GM18861 (cell line): ENCODE measurements at regions not wholly inside any gene's neighbourhood (a gene's known extent, or its start where the extent isn't known, plus 50 kb on each side); places are given as distances from the start of the nearest gene placed in this dataset.
"Not testable (repeated sequence)": the region's sequence is repeated elsewhere in the genome, so short reads cannot be mapped to it uniquely, and the experiment has no call there.

Source experiments
- ATAC-seq: cut with Tn5 transposase; IDR thresholded peaks from one replicate; pipeline ENCODE4 v1.9.1; 2021; ENCODE audit not compliant: unreplicated experiment

DNA sequence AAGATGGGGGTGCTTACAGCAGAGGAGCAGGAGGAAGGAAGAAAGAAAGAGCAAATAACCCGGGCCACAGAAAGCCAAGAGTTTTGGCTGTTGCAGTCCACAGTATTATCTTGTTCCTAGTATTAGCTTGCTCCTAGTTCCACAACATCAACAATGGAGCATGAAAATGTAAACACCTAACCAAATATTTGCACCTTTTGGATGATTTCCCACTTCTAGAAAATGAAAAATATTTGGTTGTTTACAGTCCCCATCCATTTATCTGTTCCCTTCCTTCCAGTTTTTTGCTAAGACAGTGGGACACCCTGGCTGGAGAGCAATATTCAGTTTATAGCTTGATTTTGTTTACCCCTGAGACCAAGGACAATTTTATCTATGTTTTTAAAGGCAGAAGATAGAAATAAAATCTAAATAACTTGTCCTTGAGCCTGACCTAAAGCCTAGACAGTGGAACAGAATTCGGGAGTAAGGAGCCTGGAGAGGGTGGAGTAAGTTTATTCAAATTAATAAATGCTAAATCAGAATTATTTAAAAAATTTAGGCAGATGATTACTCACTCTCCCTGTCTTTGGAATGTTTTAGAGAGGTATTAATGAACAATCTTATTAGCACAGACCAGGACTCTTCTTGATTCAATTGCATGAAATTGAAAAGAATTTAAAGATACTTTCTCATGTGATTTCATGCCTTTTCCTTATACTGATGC, 51.6 kb downstream of the RESF1 start:
- ATAC-seq: no peak

- ATAC-seq: no peak
Measured at GRCh38 chr12:32012249-32012785, 53.1 kb downstream of the RESF1 start.

DNA sequence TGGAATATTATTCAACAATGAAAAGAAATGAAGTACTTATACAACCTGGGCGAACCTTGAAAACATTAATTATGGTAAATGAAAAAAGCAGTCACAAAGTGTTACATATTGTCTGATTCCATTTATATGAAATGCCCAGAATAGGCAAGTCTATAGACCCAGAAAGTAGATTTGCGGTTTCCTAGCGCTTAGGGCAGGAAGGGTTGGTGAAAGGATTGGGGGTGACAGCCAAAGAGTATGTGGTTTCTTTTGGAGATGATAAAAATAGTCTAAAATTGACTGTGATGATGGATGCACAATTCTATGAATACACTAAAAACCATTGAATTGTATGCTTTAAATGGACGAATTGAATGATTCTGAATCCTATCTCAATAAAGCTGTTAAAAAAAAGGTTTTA, 55.8 kb downstream of the RESF1 start:
- no peak for ATAC-seq

- ATAC-seq: no peak
Measured at GRCh38 chr12:32016680-32017482, 57.7 kb downstream of the RESF1 start.

DNA sequence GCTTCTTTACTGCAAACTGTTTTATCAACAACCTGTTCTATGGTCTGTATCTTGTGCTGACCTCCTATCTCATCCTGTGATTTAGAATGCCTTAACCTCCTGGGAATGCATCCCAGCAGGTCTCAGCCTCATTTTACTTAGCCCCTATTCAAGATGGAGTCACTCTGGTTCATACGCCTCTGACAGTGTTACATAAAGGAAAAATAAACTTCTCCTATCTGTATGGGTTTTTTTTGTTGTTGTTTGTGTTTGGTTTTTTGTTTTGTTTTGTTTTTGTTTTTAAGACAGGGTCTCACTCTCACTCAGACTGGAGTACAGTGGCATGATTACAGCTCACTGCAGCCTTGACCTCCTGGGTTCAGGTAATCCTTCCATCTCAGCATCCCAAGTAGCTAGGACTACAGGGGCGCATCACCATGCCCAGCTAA, 62.1 kb downstream of the RESF1 start:
- no peak for ATAC-seq

GRCh38 chr12:32022387-32022786, 63.2 kb downstream of the RESF1 start:
- ATAC-seq: not testable (repeated sequence)

- ATAC-seq: not testable (repeated sequence)
Measured at GRCh38 chr12:32023861-32024260, 64.6 kb downstream of the RESF1 start.

- ATAC-seq: no peak
Measured at GRCh38 chr12:32024884-32025592, 65.8 kb downstream of the RESF1 start.

DNA sequence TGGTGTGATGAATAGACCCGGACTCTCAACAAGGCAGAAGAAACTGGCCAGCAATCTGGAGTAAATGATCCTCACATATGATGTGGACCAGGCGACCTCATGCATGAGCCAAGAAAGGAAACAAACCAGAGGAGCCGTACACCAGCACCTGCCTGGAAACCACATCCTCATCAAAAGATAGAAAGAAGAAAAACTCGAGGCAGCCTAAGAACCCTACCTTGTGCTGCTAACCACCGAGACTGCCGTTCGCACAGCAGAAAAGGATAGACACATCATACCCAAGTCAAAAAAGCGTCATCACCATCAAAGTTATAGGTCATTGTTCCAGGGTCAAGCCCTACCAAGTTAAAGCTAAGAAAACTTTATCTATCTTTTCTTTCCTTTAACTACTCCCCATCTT, 66.7 kb downstream of the RESF1 start:
- ATAC-seq: peak; percentile 60

DNA sequence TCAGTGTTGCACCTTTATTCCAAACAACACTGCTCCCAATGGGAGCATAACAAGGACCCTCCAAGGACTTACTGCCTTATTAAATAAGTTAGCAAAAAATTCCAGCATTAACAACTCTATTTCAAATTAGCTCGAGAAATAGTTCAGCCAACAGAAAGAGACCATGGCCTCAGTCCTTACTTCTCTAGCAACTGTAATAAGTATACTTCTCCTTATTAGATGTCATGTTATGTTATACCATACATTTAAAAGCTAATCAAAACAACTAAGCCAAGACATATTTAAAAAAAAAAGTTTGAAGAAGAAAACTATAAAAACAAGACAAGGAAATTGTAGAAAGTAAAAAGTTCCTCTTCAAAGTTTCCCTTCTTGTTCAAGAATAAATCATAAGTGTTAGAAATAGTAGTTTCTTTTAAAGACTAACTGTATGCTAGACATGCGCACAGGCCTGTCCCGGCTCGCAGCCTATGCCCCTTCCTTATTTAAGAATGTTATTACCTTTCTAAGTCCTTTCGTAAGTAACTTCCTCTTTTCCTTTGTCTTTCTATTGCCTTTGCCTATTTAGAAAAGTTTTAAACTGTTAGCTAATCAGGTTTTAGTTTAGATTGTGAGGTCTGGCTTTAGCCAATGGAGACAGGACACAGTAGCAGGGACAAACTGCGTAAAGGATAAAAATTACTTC, 68.6 kb downstream of the RESF1 start:
- no peak for ATAC-seq

DNA sequence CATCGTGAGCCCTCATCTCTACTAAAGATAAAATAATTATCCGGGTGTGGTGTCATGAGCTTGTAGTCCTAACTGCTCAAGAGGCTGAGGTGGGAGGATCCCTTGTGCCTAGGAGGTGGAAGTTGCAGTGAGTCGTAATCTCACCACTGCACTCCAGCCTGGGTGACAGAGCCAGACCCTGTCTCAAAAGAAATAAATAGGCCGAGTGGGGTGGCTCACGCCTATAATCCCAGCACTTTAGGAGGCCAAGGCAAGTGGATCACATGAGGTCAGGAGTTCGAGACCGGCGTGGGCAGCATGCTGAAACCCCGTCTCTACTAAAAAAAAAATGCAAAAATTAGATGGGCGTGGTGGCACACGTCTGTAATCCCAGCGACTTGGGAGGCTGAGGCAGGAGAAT, 70.9 kb downstream of the RESF1 start:
- ATAC-seq: no peak

DNA sequence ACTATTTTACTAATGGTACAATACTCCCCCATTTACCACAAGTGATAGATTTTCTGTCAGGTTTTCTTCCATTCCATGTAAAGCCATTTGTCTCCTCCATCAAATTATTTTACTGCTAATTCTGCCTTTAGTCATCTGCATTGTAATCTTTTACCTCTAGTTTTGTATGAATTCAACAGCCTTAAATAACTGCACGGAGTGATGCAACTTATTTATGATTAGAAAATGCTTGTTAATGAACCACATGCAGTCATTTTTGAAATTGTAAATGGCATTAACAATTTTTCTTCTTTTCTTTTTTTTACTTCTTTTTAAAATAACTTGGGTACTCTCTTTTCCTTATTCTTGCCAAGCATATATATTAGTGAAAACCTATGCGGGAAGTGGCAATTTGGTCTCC, 71.5 kb downstream of the RESF1 start:
- ATAC-seq: no peak

DNA sequence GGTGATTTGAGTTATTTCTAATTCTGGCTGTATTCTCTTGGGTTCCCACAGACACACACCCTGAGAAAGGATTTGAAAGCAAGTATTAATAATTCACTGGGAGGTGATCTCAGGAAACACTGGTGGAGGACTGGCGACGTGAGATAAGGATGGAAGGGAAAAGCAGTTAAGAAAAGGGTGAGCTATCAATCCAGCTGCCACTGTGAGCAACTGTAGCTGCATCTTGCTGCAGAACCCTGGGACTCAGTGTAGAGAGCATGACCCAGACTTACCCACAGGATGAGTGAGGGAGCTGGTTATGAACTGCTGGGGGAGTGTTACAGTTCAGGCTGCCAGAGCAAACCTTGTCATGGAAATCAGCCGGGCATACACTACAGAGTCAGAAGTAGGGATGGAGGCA, 71.9 kb downstream of the RESF1 start:
- no peak for ATAC-seq

DNA sequence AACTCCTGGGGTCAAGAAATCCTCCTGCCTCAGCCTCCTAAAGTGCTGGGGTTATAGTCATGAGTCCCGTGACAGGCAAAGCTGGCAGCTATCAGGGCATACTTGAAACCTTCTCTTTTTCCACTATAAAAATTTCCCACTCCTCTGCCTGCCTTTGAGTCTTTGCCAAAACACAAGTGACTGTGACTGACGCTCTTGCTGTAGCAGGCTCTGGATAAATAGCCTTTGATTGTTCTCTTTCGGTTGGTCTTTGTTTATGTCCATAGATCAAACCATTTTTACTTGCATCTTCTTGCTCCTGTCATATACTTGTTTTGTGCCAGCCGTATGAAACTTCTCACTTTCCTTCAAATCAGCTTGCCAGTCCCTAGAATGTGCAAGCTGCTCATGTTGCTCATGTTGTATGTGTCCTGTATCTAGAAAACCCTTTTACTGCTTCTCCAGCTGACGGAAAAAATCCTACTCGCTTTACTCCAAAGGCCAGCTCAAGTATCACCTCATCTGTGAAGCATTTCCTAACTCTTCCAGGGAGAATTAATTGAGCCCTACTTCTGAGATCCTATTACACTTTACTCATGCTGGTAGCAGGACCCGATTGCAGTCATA, 73.1 kb downstream of the RESF1 start:
- ATAC-seq: no peak

DNA sequence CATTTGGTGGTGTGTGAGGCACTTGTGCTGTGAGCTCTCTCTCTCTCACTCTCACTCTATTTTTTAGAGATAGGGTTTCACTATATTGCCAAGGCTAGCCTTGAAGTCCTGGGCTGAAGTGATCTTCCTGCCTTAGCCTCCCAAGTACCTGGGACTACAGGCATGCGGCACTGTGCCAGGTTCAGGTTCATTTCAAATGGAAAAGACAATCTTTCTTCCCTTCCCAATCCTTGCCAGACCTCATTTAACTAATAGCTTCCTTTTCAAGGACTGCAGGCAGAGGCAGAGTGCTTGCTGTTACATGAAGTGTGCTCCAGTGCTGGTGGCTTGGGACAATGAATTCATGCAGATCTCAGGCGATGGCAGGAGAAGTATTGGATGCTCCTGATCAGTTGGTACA, 73.2 kb upstream of the BICD1 start:
- no peak for ATAC-seq

DNA sequence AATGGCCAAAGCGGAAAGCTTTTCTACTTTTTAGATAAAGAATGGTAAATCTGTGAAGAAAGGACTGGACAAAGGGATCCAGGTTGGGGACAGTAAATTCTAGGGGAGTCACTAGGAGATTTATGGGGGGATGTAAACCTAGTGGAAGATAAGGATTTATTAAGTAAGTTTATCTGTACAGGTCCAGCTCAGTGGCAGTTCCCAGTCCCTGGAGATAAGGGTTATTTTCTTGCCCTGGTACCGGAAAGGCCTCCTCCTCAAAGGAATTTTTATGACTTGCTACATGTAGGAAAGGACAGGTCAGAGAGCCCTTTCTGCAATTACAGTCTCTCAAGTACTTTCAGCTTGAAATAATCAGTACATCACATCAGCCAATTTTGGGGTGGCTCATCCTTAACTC, 72.6 kb upstream of the BICD1 start:
- ATAC-seq: no peak

- ATAC-seq: no peak
Measured at GRCh38 chr12:32036477-32037263, 70.0 kb upstream of the BICD1 start.

- ATAC-seq: no peak
Measured at GRCh38 chr12:32039347-32039746, 67.3 kb upstream of the BICD1 start.

DNA sequence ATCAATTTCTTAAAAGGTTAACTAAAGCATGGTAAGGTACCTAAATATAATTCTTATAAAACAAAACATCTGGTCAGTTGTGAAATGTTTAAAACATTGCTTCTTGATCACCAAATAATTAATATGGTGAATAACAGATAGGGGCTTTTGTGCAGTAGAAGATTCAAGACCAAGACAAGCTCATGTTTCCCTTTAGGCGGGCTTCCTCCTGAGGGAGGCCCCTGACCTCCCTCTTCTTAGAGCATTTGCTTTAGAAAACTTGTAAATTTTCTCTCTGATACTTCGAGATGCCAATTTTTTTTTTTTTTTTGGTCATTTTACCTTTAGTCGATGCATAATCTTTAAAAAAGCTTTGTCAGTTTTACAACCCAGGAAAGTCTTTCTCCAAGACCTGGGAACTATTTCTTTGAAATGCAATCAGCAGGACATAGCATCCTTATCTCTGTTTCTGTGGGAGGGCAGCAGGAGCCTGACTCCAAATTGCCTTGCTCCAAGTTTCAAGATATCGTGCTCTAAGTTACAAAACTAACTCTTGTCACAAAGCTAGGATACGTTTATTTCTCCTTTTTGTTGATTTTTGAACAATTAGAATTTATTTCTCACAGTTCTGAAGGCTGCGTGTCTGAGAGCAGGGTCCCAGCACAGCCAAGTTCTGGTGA, 66.6 kb upstream of the BICD1 start:
- ATAC-seq: no peak
